ENCODE measurements at regions not wholly inside any gene's neighbourhood (a gene's known extent, or its start where the extent isn't known, plus 50 kb on each side); places are given as distances from the start of the nearest gene placed in this dataset.
"Not testable (repeated sequence)": the region's sequence is repeated elsewhere in the genome, so short reads cannot be mapped to it uniquely, and the experiment has no call there.

DNA sequence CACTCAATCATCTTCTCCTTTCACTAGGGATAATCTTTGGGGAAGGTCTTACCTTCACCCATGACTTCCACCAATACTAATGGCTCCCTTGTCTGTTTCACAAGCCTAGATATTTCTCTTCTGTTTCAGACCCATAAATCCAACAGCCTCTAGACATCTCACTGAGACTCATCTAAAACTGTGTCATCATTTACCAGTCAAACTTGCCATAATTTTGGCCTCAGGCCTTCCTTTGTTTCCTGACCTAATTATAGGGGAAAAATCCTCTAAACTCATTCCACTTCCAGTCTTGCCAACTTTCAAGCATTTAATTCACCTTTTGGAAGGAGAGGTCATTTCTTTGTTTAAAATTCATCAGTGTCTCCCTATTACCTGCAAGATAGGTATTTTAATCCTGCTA is 181.0 kb upstream of the CNKSR2 start:
- DNase-seq (no peak), ATAC-seq (no peak)
- intact Hi-C loops (cut with DNase I): no loop called here

- DNase-seq (no peak), ATAC-seq (no peak)
- intact Hi-C loops (cut with DNase I): no loop called here
Observed at GRCh38 chrX:21194526-21194925, 179.7 kb upstream of the CNKSR2 start.

DNA sequence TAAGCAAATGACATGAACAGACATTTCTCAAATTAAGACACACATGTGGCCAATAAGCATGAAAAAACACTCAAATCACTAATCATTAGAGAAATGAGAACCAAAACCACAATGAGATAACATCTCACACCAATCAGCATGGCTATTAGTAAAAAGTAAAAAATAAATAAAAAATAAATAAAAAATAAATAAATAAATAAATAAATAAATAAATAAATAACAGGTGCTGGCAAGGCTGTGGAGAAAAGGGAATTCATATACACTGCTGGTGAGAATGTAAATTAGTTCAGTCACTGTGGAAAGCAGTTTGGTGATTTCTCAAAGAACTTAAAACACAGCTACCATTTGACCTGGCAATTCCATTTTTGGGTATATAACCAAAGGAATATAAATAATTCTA is 167.1 kb upstream of the CNKSR2 start:
- ATAC-seq (no peak), DNase-seq (no peak)
- intact Hi-C loops (cut with DNase I): no loop called here

DNA sequence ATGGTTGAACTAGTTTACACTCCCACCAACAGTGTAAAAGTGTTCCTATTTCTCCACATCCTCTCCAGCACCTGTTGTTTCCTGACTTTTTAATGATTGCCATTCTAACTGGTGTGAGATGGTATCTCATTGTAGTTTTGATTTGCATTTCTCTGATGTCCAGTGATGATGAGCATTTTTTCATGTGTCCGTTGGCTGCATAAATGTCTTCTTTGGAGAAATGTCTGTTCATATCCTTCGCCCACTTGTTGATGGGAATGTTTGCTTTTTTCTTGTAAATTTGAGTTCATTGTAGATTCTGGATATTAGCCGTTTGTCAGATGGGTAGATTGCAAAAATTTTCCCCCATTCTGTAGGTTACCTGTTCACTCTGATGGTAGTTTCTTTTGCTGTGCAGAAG is 155.0 kb upstream of the CNKSR2 start:
- ATAC-seq; intact Hi-C loops (cut with DNase I); DNase-seq: not testable (repeated sequence)

DNA sequence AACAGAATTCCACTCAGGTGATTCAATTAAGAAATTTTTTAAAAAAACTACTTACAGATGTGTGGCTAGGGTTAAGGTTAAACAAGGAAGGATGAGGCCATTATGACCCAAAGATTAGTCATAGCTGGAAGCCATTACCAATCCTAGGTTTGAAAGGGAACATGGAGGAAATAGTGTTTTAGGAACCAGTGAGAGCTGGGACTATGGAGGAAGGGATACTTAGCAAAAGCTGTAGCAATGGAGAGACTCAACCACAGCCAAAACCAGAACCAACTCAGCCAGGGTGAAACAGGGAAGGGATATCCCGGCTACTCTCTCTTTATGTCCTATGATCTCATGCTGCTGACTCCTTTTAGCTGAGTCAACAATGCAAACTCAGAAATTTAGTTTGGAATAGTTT is 148.6 kb upstream of the CNKSR2 start:
- no peak for DNase-seq
- intact Hi-C loops (cut with DNase I): no loop called here
- no peak for ATAC-seq

GRCh38 chrX:21228974-21229373 is 145.2 kb upstream of the CNKSR2 start:
- intact Hi-C loops (cut with DNase I); ATAC-seq; DNase-seq: not testable (repeated sequence)

DNA sequence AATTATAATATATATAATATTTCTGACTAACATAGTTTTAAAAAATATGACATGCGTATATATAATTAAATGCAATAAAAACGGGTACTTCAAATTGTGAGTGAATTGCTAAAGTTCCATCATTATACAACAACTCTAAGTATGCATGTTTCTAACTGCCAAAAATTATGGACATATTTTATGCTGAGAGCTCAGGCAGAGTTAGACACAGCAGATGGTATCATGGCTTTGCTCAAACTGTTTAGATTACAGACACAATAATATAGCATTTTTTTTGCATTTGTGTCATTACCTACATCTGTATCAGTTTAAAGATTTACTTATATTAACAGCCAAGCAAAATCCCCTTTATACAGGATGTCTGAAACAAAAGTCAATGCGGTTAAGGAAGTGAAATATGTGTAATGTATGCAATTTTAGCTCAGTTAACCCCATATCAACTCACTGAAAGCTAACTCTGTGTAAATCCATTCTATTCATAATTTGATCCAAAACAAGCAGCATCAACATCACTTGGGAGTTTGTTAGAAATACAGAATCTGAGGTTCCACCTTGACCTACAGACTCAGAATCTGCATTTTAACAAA is 119.1 kb upstream of the CNKSR2 start:
- ATAC-seq: no peak
- intact Hi-C loops (cut with DNase I): no loop called here
- no peak for DNase-seq

GRCh38 chrX:21266949-21267348 is 107.3 kb upstream of the CNKSR2 start:
- intact Hi-C loops (cut with DNase I): no loop called here
- DNase-seq (no peak), ATAC-seq (no peak)

DNA sequence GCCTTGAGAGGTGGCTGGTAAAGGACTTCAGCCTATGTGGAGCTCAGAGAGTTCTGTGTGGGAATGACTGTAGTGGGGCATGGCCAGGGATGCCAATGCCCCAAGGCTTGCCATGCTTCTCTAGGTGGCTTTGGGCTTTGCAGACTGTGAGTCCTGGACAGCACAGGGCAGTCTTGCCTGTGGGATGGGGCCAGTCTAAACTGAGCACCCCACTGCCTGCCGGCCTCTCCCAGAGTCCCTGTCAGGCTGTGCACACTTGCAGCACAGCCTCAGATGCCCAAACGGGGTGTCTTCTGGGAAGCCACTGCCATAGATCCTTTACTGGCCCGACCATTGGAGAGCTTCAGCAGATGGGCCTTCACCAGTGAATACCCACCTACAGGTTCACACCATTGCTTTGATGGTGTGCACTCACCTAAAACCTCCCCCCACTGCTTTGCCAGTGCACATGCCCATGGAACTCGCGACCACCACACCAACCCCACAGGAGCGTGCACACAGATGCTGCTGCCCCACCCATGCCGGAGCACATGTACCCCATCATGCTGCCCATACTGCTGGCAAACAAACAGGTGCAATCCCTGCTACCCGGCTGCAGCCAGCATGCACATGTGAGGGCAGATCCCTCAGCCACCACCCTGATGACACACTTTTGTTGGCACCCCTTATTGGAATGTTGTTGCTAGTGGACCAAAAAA is 97.3 kb upstream of the CNKSR2 start:
- ATAC-seq: no peak
- DNase-seq: no peak
- intact Hi-C loops (cut with DNase I): no loop called here

DNA sequence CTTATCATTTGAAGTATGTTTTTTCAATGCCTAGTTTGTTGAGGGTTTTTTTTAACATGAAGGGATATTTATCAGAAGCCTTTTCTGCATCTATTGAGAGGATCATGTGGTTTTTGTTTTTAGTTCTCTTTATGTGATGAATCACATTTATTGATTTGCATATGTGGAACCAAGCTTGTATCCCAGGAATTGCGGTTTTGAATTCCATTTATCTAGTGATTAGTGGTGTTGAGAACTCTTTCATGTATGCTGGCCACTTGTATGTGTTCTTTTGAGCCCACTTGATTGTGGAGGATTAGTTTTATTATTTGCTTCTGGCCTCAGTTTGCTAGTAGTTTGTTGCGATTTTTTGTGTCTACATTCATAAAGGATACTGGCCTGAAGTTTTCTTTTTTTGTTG is 85.0 kb upstream of the CNKSR2 start:
- intact Hi-C loops (cut with DNase I): no loop called here
- ATAC-seq (no peak), DNase-seq (no peak)

- no peak for DNase-seq
- ATAC-seq: no peak
- intact Hi-C loops (cut with DNase I): no loop called here
Observed at GRCh38 chrX:21295246-21295820, 78.9 kb upstream of the CNKSR2 start.

DNA sequence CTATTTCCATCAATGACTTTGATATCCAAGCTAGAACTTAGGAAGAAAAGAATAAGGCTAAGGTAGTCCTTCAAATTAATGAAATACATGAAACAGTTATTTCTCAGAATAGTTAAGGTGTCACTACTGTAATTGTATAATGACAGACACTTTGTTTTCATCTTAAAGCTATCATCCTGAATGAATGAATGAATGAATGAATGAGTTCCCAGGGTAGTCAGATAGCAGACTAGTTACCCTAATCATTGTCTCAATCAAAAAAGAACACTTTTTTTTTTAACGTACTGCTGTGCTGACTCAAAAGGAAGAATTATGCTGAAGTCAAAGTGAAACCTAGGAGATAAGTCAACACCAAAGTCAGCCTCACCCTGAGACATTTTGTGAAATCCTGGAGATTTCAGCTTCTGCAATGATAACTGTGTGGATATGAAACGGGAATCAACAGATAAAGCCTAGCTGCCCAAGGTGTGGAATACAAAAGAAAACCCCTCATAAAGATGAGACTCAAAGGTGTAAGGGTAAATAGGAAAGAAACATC is 68.3 kb upstream of the CNKSR2 start:
- DNase-seq: no peak
- intact Hi-C loops (cut with DNase I): no loop called here
- ATAC-seq: no peak

DNA sequence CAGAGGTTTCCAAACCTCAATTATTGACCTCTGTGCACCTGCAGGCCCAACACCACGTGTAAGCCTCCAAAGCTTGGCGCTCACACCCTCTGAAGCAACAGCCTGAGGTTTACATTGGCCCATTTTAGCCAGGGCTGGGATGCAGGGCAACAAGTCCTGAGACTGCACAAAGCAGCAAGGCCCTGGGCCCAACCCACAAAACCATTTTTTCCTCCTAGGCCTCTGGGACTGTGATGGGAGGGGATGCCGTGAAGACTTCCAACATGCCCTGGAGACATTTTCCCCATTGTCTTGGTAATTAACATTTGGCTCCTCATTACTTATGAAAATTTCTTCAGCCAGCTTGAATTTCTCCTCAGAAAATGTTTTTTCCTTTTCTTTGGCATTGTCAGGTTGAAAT is 54.9 kb upstream of the CNKSR2 start:
- intact Hi-C loops (cut with DNase I): no loop called here
- DNase-seq (no peak), ATAC-seq (no peak)

Measured in left cardiac atrium (tissue), 4 donors.